Heart left ventricle (tissue), 16 donors: ENCODE measurements at regions not wholly inside any gene's neighbourhood (a gene's known extent, or its start where the extent isn't known, plus 50 kb on each side); places are given as distances from the start of the nearest gene placed in this dataset.
"Not testable (repeated sequence)": the region's sequence is repeated elsewhere in the genome, so short reads cannot be mapped to it uniquely, and the experiment has no call there.

ENCODE experiments used
- ATAC-seq, 4 donors: fragments of 200-7000 bp; cut with Tn5 transposase; one replicate each; pipeline ENCODE4 v1.9.1; 2020 to 2022; ENCODE audit warnings: moderate library complexity in 4 of 4, mild to moderate bottlenecking in 3 of 4, moderate number of reproducible peaks in 1 of 4
- DNase-seq, 5 donors: peaks; one replicate each; pipeline ENCODE4 v3.0.0-alpha.2; 2020
- H3K27ac ChIP-seq, 12 donors: fragments of 200-600 bp; sonication (generic) in 4 of 12; one replicate each; pipeline versions ENCODE4 v1.5.0 to v1.8.0; 2016 to 2022; ENCODE audit warnings: mild to moderate bottlenecking in 2 of 12
- H3K27me3 ChIP-seq, 9 donors: fragments of 200-600 bp; sonication (generic) in 2 of 9; one replicate each; pipeline versions ENCODE4 v1.5.1 to v1.8.0; 2016 to 2022; ENCODE audit warnings: mild to moderate bottlenecking in 3 of 9
- H3K36me3 ChIP-seq, 9 donors: fragments of 200-600 bp; sonication (generic) in 2 of 9; one replicate each; pipeline versions ENCODE4 v1.5.0 to v1.8.0; 2018 to 2022; ENCODE audit warnings: mild to moderate bottlenecking in 2 of 9
- H3K4me1 ChIP-seq, 12 donors: fragments of 200-600 bp; sonication (generic) in 4 of 12; one replicate each; pipeline versions ENCODE4 v1.5.0 to v1.8.0; 2016 to 2022; ENCODE audit warnings: mild to moderate bottlenecking in 3 of 12
- H3K4me3 ChIP-seq, 12 donors: fragments of 200-600 bp; sonication (generic) in 4 of 12; one replicate each; pipeline versions ENCODE4 v1.5.0 to v1.8.0; 2017 to 2022; ENCODE audit warnings: mild to moderate bottlenecking in 9 of 12, moderate library complexity in 4 of 12
- H3K9me3 ChIP-seq, 12 donors: fragments of 200-600 bp; sonication (generic) in 4 of 12; one replicate each; pipeline versions ENCODE4 v1.5.0 to v1.8.0; 2016 to 2022; ENCODE audit warnings: mild to moderate bottlenecking in 1 of 12
- CTCF ChIP-seq, 12 donors: fragments of 200-600 bp; sonication (generic) in 4 of 12; IDR thresholded peaks; one replicate each; pipeline versions ENCODE4 v1.5.0 to v1.8.0; 2018 to 2022; ENCODE audit warnings: antibody characterized with exemption in 12 of 12, mild to moderate bottlenecking in 5 of 12
- POLR2A ChIP-seq, 2 donors: fragments of 450-650 bp; IDR thresholded peaks; one replicate each; pipeline ENCODE4 v1.6.1; 2017; ENCODE audit warnings: antibody characterized with exemption in 2 of 2, mild to moderate bottlenecking in 2 of 2, moderate library complexity in 2 of 2
- WGBS, 4 donors: extraction: QIAGEN DNeasy Blood & Tissue Kit in 2 of 4; methylation state at CpG; one replicate each; pipeline versions ENCODE4 v1.1.5 to v1.1.7; 2013 to 2018; 5-methylcytosine and 5-hydroxymethylcytosine counted together
- intact Hi-C, 10 donors: fragments of 100-400 bp; cut with DNase I; formaldehyde crosslinking; loops; one replicate each; pipeline versions ENCODE4 v1.11.1 to v1.14.2; 2022
- donor health status: ischemic (EF 13 %, LVEDD 7.1; RV severe dilation, severe dysfunction).
- donor health status: healthy with polysubstance abuse.
- donor health status: DM: no; HTN: yes; CAD: no.
- donor health status: DM: no; HTN: no; CAD: no.
- donor health status: ischemic (EF 25% LVEDD 6.9; RV normal size, moderate dysfunction).
- donor health status: ischemic (EF 25% LVEDD 5.7; RV mildly dilated, moderate dysfunction).
- donor health status: healthy.
- donor health status: DM: yes; HTN: yes; CAD: no.
- donor health status: ischemic (EF 35%, LVEDD 5.7; RV mildly dilated, moderate dysfunction).
- donor health status: nonischemic (EF 11% LVEDD 7.7; RV severe dilation, severe dysfunction).
- donor health status: DM: yes; HTN: yes; CAD: no.
- donor health status: PGD.
- donor health status: ischemic (EF 29% LVEDD 5.4; RV normal size, mild dysfunction).
- donor health status: nonischemic (EF 23%, LVEDD 6.1; RV moderate dilation, normal function).

- H3K27ac ChIP-seq = no peak overlapping the region
- H3K4me1 ChIP-seq = no peaks in the 10 kb centered on the region
- whole genome bisulfite sequencing, 4 donors = 85 to 100% (median 98%) methylated on average over 1 of the region's 1 CpG
- intact Hi-C loops = no loop called here
- no peak overlapping the region for H3K4me3 ChIP-seq
- no peak for ATAC-seq
- TF ChIP-seq POLR2A (IDR thresholded peaks at IDR 0.05) (no peak), CTCF (IDR thresholded peaks at IDR 0.05) (no peak)
- H3K9me3 ChIP-seq = peaks cover 0 to 12% (median 0%) of the 10 kb centered on the region in 12 donors
- H3K27me3 ChIP-seq = no peaks in the 10 kb centered on the region
- no peak for DNase-seq
- no peaks in the 10 kb centered on the region for H3K36me3 ChIP-seq
Measured at GRCh38 chr1:232346844-232347243, 283.1 kb downstream of the SIPA1L2 start.

- no peak overlapping the region for H3K4me3 ChIP-seq
- DNase-seq (no peak), ATAC-seq (no peak)
- H3K27ac ChIP-seq = no peak overlapping the region
- no peaks in the 10 kb centered on the region for H3K27me3 ChIP-seq
- H3K36me3 ChIP-seq = no peaks in the 10 kb centered on the region
- peaks cover 0 to 12% (median 0%) of the 10 kb centered on the region in 12 donors for H3K9me3 ChIP-seq
- 69 to 85% (median 79%) methylated on average over 4 of the region's 4 CpGs for WGBS, 4 donors
- H3K4me1 ChIP-seq = no peaks in the 10 kb centered on the region
- intact Hi-C loops = no loop called here
- TF ChIP-seq CTCF (IDR thresholded peaks at IDR 0.05) (no peak), POLR2A (IDR thresholded peaks at IDR 0.05) (no peak)
Measured at GRCh38 chr1:232344791-232345399, 285.0 kb downstream of the SIPA1L2 start.

- ATAC-seq, intact Hi-C loops: not testable (repeated sequence)
Measured at GRCh38 chr1:232344186-232344585, 285.7 kb downstream of the SIPA1L2 start.

GRCh38 chr1:232340446-232340845 is 289.5 kb downstream of the SIPA1L2 start:
- Histone ChIP-seq H3K4me3 (no peak overlapping the region), H3K27me3 (no peaks in the 10 kb centered on the region), H3K36me3 (no peaks in the 10 kb centered on the region), H3K27ac (no peak overlapping the region), H3K9me3 (peaks cover 0 to 11% (median 0%) of the 10 kb centered on the region in 12 donors), H3K4me1 (no peaks in the 10 kb centered on the region)
- TF ChIP-seq POLR2A (IDR thresholded peaks at IDR 0.05) (no peak), CTCF (IDR thresholded peaks at IDR 0.05) (no peak)
- 64 to 69% (median 64%) methylated on average over 4 of the region's 4 CpGs for WGBS, 4 donors
- no peak for ATAC-seq
- DNase-seq = no peak
- intact Hi-C loops = no loop called here

More at GRCh38 chr1:232344186-232344585, 285.7 kb downstream of the SIPA1L2 start:
- peaks cover 0 to 12% (median 0%) of the 10 kb centered on the region in 12 donors for H3K9me3 ChIP-seq
- not testable (repeated sequence) for DNase-seq, H3K36me3 ChIP-seq, H3K27ac ChIP-seq, H3K27me3 ChIP-seq, H3K4me3 ChIP-seq, H3K4me1 ChIP-seq
- WGBS, 4 donors = 59 to 100% (median 88%) methylated on average over 1 to 3 of the region's 3 CpGs

- Histone ChIP-seq H3K27ac (no peak overlapping the region), H3K27me3 (no peaks in the 10 kb centered on the region), H3K36me3 (no peaks in the 10 kb centered on the region), H3K9me3 (no peaks in the 10 kb centered on the region), H3K4me1 (no peaks in the 10 kb centered on the region), H3K4me3 (no peak overlapping the region)
- 25 to 61% (median 51%) methylated on average over 2 of the region's 2 CpGs for WGBS, 4 donors
- DNase-seq (no peak), ATAC-seq (no peak)
- TF ChIP-seq CTCF (IDR thresholded peaks at IDR 0.05) = no peak
- TF ChIP-seq POLR2A (IDR thresholded peaks at IDR 0.05) = no peak
- intact Hi-C loops = no loop called here
Measured at GRCh38 chr1:232339073-232339472, 290.9 kb downstream of the SIPA1L2 start.
